Ovary (tissue), 3 donors: ENCODE measurements at regions not wholly inside any gene's neighbourhood (a gene's known extent, or its start where the extent isn't known, plus 50 kb on each side); places are given as distances from the start of the nearest gene placed in this dataset.

ENCODE experiments used
- POLR2A ChIP-seq: fragments of 450-650 bp; IDR thresholded peaks from one replicate; pipeline ENCODE4 v1.6.1; 2017; ENCODE audit warnings: antibody characterized with exemption, mild to moderate bottlenecking, moderate library complexity
- TF ChIP-seq, protein P1 (sequence below), 3 donors: fragments of 450-650 bp in 2 of 3; fragments of 200-600 bp in 1 of 3; IDR thresholded peaks; one replicate each; pipeline versions ENCODE4 v1.5.1 to v1.8.0; 2016 to 2022; ENCODE audit warnings: antibody characterized with exemption in 3 of 3, mild to moderate bottlenecking in 1 of 3
- donor health status: DM: no; HTN: no; CAD: no.

DNA sequence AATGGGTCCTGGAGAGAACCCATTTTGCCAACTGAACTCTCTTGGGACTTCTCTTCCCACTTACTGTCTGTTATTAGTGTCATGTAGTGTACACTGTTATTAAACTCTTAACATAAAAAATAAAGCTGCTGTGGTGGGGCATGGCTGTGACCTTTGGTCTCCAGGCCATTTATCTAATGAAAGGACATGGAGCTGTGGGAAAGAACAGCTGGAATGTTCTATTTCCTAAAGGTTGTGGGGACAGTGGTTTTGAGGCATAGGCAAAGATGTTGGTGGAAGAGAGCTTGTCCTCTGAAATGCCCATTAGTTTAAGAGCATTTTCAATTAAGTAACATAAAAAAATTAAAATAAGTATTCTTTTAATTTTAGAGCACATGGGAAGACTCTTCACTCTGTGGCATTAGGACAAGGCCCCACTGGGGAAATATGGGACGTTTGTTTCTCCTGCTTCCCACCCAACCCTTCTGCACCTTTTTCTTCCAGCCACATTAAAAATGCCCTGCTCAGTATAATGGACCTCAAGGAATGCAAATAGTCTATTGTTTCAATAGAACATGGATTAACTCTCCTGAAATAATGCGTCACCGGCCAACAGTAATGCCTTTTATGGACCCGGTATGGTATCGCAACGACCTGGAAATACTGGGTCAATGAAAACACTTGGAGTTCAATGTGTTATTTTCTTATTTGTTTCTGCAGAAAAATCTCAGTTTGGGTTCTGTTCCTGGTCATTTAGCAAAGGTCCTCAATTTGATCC is 149.6 kb downstream of the BUB3 start:
- TF ChIP-seq POLR2A = no peak
- TF ChIP-seq, protein P1, sequence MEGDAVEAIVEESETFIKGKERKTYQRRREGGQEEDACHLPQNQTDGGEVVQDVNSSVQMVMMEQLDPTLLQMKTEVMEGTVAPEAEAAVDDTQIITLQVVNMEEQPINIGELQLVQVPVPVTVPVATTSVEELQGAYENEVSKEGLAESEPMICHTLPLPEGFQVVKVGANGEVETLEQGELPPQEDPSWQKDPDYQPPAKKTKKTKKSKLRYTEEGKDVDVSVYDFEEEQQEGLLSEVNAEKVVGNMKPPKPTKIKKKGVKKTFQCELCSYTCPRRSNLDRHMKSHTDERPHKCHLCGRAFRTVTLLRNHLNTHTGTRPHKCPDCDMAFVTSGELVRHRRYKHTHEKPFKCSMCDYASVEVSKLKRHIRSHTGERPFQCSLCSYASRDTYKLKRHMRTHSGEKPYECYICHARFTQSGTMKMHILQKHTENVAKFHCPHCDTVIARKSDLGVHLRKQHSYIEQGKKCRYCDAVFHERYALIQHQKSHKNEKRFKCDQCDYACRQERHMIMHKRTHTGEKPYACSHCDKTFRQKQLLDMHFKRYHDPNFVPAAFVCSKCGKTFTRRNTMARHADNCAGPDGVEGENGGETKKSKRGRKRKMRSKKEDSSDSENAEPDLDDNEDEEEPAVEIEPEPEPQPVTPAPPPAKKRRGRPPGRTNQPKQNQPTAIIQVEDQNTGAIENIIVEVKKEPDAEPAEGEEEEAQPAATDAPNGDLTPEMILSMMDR (IDR thresholded peaks at IDR 0.05) = no peak
